T-helper 1 cell treated with Interleukin-12 subunit alpha and Interleukin-12 subunit beta and Interleukin-4 antibody, amounts not matched to agents 30 μg/mL and 1 μg/mL, for 36 hours (primary cell): ENCODE measurements at regions not wholly inside any gene's neighbourhood (a gene's known extent, or its start where the extent isn't known, plus 50 kb on each side); places are given as distances from the start of the nearest gene placed in this dataset.

Experiments
- H3K27ac Mint-ChIP-seq: one replicate; pipeline ENCODE4 v1.8.0; 2021; ENCODE audit warnings: mild to moderate bottlenecking, mixed read lengths
- H3K27me3 Mint-ChIP-seq: one replicate; pipeline ENCODE4 v1.8.0; 2021; ENCODE audit warnings: low read depth, mixed read lengths
- H3K36me3 Mint-ChIP-seq: one replicate; pipeline ENCODE4 v1.8.0; 2021; ENCODE audit warnings: low read depth, mixed read lengths
- H3K4me1 Mint-ChIP-seq: one replicate; pipeline ENCODE4 v1.8.0; 2021; ENCODE audit warnings: low read depth, mixed read lengths
- H3K4me3 Mint-ChIP-seq: one replicate; pipeline ENCODE4 v1.8.0; 2021; ENCODE audit warnings: mild to moderate bottlenecking, moderate library complexity, mixed read lengths
- H3K9me3 Mint-ChIP-seq: one replicate; pipeline ENCODE4 v1.8.0; 2021; ENCODE audit warnings: mixed read lengths

DNA sequence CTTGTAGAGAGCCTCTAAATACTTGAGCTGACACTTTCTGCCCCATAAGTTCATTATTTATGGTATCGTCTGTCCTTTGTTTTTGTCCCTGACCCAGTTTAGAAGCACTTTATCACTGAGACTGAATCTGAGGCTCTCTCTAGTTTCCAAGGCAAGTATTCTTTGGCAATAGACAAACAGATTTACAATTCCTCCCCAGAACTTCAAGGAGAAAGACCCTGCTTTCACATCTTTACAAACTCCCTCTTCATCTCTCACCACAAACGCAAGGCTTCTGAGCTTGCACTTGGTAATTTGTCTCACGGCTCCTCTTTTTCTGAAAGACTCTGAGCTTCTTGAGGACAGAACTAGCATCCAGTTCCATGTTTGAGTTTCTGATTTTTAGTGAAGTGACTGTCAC lies 49.8 kb upstream of the PARP11 start:
- Mint-ChIP-seq H3K36me3 (no peaks in the 10 kb centered on the region), H3K4me3 (no peak overlapping the region), H3K4me1 (peaks cover 4% of the 10 kb centered on the region), H3K27me3 (peaks cover 32% of the 10 kb centered on the region), H3K9me3 (no peaks in the 10 kb centered on the region), H3K27ac (no peak overlapping the region)
